ENCODE measurements at regions not wholly inside any gene's neighbourhood (a gene's known extent, or its start where the extent isn't known, plus 50 kb on each side); places are given as distances from the start of the nearest gene placed in this dataset.

GRCh38 chr2:64326578-64327050, 127.3 kb upstream of the LGALSL start:
- TF ChIP-seq RAD21 (conservative IDR thresholded peaks at IDR 0.05) (no peak), CTCF (IDR thresholded peaks at IDR 0.05; ENCODE audit: poor library complexity, severe bottlenecking) (no peak), TAF1 (IDR thresholded peaks at IDR 0.05; ENCODE audit: low read depth) (no peak), POLR2AphosphoS5 (IDR thresholded peaks at IDR 0.05) (no peak), EP300 (conservative IDR thresholded peaks at IDR 0.05; ENCODE audit: poor library complexity, severe bottlenecking) (no peak), EZH2 (IDR thresholded peaks at IDR 0.05; ENCODE audit: borderline replicate concordance, insufficient read depth, low read length, poor library complexity, severe bottlenecking) (no peak), REST (IDR thresholded peaks at IDR 0.05; ENCODE audit: borderline replicate concordance) (no peak)
